Lower leg skin (tissue), 4 donors: ENCODE measurements at regions not wholly inside any gene's neighbourhood (a gene's known extent, or its start where the extent isn't known, plus 50 kb on each side); places are given as distances from the start of the nearest gene placed in this dataset.
"Not testable (repeated sequence)": the region's sequence is repeated elsewhere in the genome, so short reads cannot be mapped to it uniquely, and the experiment has no call there.

Source experiments
- DNase-seq, 2 donors: peaks; one replicate each; pipeline ENCODE4 v3.0.0-alpha.2; 2019; ENCODE audit warnings: low spot score in 2 of 2
- H3K4me3 ChIP-seq: fragments of 200-600 bp; sonication (generic); 2 replicates; pipeline ENCODE4 v1.5.1; 2017; ENCODE audit warnings: mild to moderate bottlenecking, low read depth; ENCODE audit not compliant: poor library complexity, severe bottlenecking
- CTCF ChIP-seq, 3 donors: fragments of 450-650 bp; IDR thresholded peaks; one replicate each; pipeline ENCODE4 v1.5.1; 2016; ENCODE audit warnings: antibody characterized with exemption in 3 of 3, mild to moderate bottlenecking in 3 of 3, moderate library complexity in 2 of 3
- POLR2A ChIP-seq, 2 donors: fragments of 450-650 bp; IDR thresholded peaks; one replicate each; pipeline ENCODE4 v1.6.1; 2016 to 2017; ENCODE audit warnings: antibody characterized with exemption in 2 of 2, mild to moderate bottlenecking in 1 of 2, moderate library complexity in 1 of 2
- WGBS, 2 donors: methylation state at CpG; one replicate each; pipeline ENCODE4 v1.1.5; 2018; 5-methylcytosine and 5-hydroxymethylcytosine counted together
- intact Hi-C: fragments of 100-400 bp; cut with DNase I; formaldehyde crosslinking; loops from one replicate; pipeline ENCODE4 v1.15.0; 2023; ENCODE audit warnings: low total_unique reads

- no peak overlapping the region for H3K4me3 ChIP-seq
- no peak for DNase-seq
- intact Hi-C loops, result no loop called here
- 59 to 61% methylated on average over 12 of the region's 12 CpGs for WGBS, 2 donors
- TF ChIP-seq CTCF (IDR thresholded peaks at IDR 0.05) (no peak), POLR2A (IDR thresholded peaks at IDR 0.05) (no peak)
These were observed 57.3 kb upstream of the HIVEP3 start for GRCh38 chr1:41975850-41976569.

GRCh38 chr1:41975121-41975520 lies 56.4 kb upstream of the HIVEP3 start:
- no peak for DNase-seq
- no peak overlapping the region for H3K4me3 ChIP-seq
- intact Hi-C loops, result no loop called here
- TF ChIP-seq CTCF (IDR thresholded peaks at IDR 0.05) (no peak), POLR2A (IDR thresholded peaks at IDR 0.05) (no peak)

- DNase-seq, H3K4me3 ChIP-seq, intact Hi-C loops: not testable (repeated sequence)
These were observed 49.8 kb upstream of the HIVEP3 start for GRCh38 chr1:41968557-41968956.
